ENCODE measurements at regions not wholly inside any gene's neighbourhood (a gene's known extent, or its start where the extent isn't known, plus 50 kb on each side); places are given as distances from the start of the nearest gene placed in this dataset.

DNA sequence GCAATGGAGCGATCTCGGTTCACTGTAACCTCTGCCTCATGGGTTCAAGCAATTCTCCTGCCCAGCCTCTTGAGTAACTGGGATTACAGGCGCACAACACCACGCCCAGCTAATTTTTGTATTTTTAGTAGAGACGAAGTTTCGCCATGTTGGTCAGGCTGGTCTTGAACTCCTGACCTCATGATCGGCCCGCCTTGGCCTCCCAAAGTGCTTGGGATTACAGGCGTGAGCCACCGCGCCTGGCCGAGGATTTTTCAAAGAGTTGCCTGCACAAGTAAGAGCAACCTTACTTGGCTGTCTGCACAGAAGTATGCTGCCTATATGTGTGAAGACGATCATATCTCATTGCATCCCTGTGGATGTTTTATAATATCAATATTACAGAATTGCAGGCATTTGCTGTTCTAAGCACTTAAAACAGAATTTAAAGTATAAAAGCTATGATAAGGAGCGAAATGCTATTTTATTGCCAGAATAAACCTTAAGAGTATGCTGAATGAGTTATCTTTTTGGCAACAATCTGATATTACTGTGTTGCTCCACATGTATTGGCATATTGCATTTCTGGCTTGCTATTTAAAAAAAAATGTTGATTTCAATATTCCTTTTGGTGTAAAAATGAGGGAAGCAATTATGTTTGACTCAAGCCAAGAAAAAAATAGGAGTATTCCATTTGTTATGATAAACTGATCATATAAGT, 379.4 kb upstream of the SEMA3D start:
- TF ChIP-seq EZH2 (IDR thresholded peaks at IDR 0.05) = no peak
- no peak for TF ChIP-seq POLR2AphosphoS5 (IDR thresholded peaks at IDR 0.05; ENCODE audit: borderline replicate concordance, low read depth, low read length)
- TF ChIP-seq FOXP2 (optimal IDR thresholded peaks at IDR 0.05; ENCODE audit: control extremely low read depth, extremely low read length, insufficient read depth) = no peak

Data from SK-N-MC (cell line).